C4-2B (cell line): ENCODE measurements at regions not wholly inside any gene's neighbourhood (a gene's known extent, or its start where the extent isn't known, plus 50 kb on each side); places are given as distances from the start of the nearest gene placed in this dataset.

Source experiments
- H3K27ac ChIP-seq: fragments of 450-650 bp; 2 replicates; pipeline ENCODE4 v1.5.1; 2017
- CTCF ChIP-seq: fragments of 450-650 bp; conservative IDR thresholded peaks from 2 replicates; pipeline ENCODE4 v1.5.1; 2017; ENCODE audit warnings: mild to moderate bottlenecking
- ZFX ChIP-seq: fragments of 450-650 bp; IDR thresholded peaks from 2 replicates; pipeline ENCODE4 v1.6.1; 2017

GRCh38 chr7:9781710-9782109 lies 1192.0 kb upstream of the PHF14 start:
- TF ChIP-seq ZFX (no peak), CTCF (no peak)
- H3K27ac ChIP-seq, result no peak overlapping the region

GRCh38 chr7:9782275-9782674 lies 1191.4 kb upstream of the PHF14 start:
- TF ChIP-seq CTCF (no peak), ZFX (no peak)
- no peak overlapping the region for H3K27ac ChIP-seq

GRCh38 chr7:9785211-9785610 lies 1188.5 kb upstream of the PHF14 start:
- no peak overlapping the region for H3K27ac ChIP-seq
- TF ChIP-seq CTCF (no peak), ZFX (no peak)

GRCh38 chr7:9796241-9796640 lies 1177.4 kb upstream of the PHF14 start:
- H3K27ac ChIP-seq, result no peak overlapping the region
- TF ChIP-seq ZFX (no peak), CTCF (no peak)

GRCh38 chr7:9822458-9823290 lies 1151.0 kb upstream of the PHF14 start:
- no peak overlapping the region for H3K27ac ChIP-seq
- TF ChIP-seq ZFX (no peak), CTCF (no peak)

GRCh38 chr7:9835199-9835598 lies 1138.5 kb upstream of the PHF14 start:
- no peak overlapping the region for H3K27ac ChIP-seq
- TF ChIP-seq ZFX (no peak), CTCF (no peak)

- TF ChIP-seq ZFX (no peak), CTCF (no peak)
- H3K27ac ChIP-seq, result no peak overlapping the region
Observed at GRCh38 chr7:9836671-9837070, 1137.0 kb upstream of the PHF14 start.
